GM12892 (cell line): ENCODE measurements at regions not wholly inside any gene's neighbourhood (a gene's known extent, or its start where the extent isn't known, plus 50 kb on each side); places are given as distances from the start of the nearest gene placed in this dataset.

Source experiments
- POLR2A ChIP-seq: IDR thresholded peaks from 2 replicates; pipeline ENCODE4 v1.6.1; 2011; ENCODE audit warnings: low read depth, low read length, control low read depth
- POLR2AphosphoS5 ChIP-seq: IDR thresholded peaks from 2 replicates; pipeline ENCODE4 v1.6.1; 2011; ENCODE audit warnings: low read depth, low read length, control low read depth
- TAF1 ChIP-seq: IDR thresholded peaks from 2 replicates; pipeline ENCODE4 v1.6.1; 2011; ENCODE audit warnings: low read depth, mild to moderate bottlenecking, control low read depth, low read length, borderline replicate concordance

GRCh38 chr9:20289423-20290010, 332.8 kb downstream of the MLLT3 start:
- no peak for TF ChIP-seq TAF1
- TF ChIP-seq POLR2A: no peak
- no peak for TF ChIP-seq POLR2AphosphoS5
